ENCODE measurements at regions not wholly inside any gene's neighbourhood (a gene's known extent, or its start where the extent isn't known, plus 50 kb on each side); places are given as distances from the start of the nearest gene placed in this dataset.

DNA sequence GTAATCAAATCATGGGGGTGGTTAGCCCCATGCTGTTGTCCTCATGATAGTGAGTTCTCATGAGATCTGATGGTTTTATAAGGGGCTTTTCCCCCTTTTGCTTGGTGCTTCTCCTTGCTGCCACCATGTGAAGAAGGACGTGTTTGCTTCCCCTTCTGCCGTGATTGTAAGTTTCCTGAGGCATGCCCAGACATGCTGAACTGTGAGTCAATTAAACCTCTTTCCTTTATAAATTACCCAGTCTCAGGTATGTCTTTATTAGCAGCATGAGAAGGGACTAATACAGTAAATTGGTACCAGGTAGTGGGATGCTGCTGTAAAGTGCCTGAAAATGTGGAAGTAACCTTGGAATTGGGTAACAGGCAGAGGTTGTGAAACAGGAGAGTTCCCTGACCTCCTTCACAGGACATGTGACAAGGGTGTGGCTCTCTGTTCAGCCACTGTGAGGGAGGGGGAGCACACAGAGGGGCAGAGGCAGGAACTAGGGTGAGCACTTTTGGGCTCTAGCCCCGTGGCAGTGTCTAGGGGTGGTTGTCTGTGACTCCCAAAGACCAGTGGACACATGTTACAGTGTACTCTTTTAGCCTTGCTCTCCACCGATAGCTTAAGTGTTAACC, 105.3 kb downstream of the BACH1 start:
- ChIA-PET POLR2A (ENCODE audit: unreplicated experiment) (no interaction called here), CTCF (no interaction called here)
- peak overlapping the region; percentile 46; the same call in 1 of the 2 replicates for H3K4ac ChIP-seq (ENCODE audit: low read depth, low read length)
- peak overlapping the region; percentile 77; the same call in 1 of the 2 replicates for H2BK20ac ChIP-seq (ENCODE audit: low read depth, low read length)
- H4K8ac ChIP-seq (ENCODE audit: low read depth in 2 of 2, low read length in 2 of 2), result peak overlapping the region in 1 of 2 experiments; percentile 74; a peak in 2 of 4 replicates
- peak overlapping the region; percentile 82 for H2AK9ac ChIP-seq (replicated peaks; ENCODE audit: low read depth, low read length, poor library complexity)
- H3K23ac ChIP-seq (ENCODE audit: low read depth, low read length), result no peak overlapping the region
- intact Hi-C loops (cut with micrococcal nuclease), result no loop called here
- in situ Hi-C loops (cut with MboI; ENCODE audit: low sequenced_read_pairs), result no loop called here
- DNase-seq, result no peak
- WGBS, 2 experiments (ENCODE audit: extremely low coverage in 2 of 2, insufficient read length in 1 of 2), result no CpG with 5 or more reads among the region's 4 CpGs
- H2BK120ac ChIP-seq (ENCODE audit: low read depth, low read length), result peak overlapping the region; percentile 67
- TF ChIP-seq MXI1 (IDR thresholded peaks at IDR 0.05; ENCODE audit: borderline replicate concordance, low read depth, low read length), result no peak
- no peak for TF ChIP-seq RFX5 (IDR thresholded peaks at IDR 0.05; ENCODE audit: low read depth, low read length)
- TF ChIP-seq, protein P1, sequence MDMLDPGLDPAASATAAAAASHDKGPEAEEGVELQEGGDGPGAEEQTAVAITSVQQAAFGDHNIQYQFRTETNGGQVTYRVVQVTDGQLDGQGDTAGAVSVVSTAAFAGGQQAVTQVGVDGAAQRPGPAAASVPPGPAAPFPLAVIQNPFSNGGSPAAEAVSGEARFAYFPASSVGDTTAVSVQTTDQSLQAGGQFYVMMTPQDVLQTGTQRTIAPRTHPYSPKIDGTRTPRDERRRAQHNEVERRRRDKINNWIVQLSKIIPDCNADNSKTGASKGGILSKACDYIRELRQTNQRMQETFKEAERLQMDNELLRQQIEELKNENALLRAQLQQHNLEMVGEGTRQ (IDR thresholded peaks at IDR 0.05; ENCODE audit: low read depth, low read length), result no peak
- TF ChIP-seq, protein P2, sequence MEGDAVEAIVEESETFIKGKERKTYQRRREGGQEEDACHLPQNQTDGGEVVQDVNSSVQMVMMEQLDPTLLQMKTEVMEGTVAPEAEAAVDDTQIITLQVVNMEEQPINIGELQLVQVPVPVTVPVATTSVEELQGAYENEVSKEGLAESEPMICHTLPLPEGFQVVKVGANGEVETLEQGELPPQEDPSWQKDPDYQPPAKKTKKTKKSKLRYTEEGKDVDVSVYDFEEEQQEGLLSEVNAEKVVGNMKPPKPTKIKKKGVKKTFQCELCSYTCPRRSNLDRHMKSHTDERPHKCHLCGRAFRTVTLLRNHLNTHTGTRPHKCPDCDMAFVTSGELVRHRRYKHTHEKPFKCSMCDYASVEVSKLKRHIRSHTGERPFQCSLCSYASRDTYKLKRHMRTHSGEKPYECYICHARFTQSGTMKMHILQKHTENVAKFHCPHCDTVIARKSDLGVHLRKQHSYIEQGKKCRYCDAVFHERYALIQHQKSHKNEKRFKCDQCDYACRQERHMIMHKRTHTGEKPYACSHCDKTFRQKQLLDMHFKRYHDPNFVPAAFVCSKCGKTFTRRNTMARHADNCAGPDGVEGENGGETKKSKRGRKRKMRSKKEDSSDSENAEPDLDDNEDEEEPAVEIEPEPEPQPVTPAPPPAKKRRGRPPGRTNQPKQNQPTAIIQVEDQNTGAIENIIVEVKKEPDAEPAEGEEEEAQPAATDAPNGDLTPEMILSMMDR (conservative IDR thresholded peaks at IDR 0.05; ENCODE audit: low read depth, low read length), result no peak
- TF ChIP-seq SMC3 (IDR thresholded peaks at IDR 0.05; ENCODE audit: low read depth, low read length), result no peak
- TF ChIP-seq MAFK (IDR thresholded peaks at IDR 0.05; ENCODE audit: low read depth, low read length), result no peak
- TF ChIP-seq FOS (IDR thresholded peaks at IDR 0.05; ENCODE audit: low read depth, low read length), result no peak
- TF ChIP-seq CHD1 (IDR thresholded peaks at IDR 0.05; ENCODE audit: low read depth, low read length), result no peak
- TF ChIP-seq, protein P3, sequence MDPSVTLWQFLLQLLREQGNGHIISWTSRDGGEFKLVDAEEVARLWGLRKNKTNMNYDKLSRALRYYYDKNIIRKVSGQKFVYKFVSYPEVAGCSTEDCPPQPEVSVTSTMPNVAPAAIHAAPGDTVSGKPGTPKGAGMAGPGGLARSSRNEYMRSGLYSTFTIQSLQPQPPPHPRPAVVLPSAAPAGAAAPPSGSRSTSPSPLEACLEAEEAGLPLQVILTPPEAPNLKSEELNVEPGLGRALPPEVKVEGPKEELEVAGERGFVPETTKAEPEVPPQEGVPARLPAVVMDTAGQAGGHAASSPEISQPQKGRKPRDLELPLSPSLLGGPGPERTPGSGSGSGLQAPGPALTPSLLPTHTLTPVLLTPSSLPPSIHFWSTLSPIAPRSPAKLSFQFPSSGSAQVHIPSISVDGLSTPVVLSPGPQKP (IDR thresholded peaks at IDR 0.05; ENCODE audit: borderline replicate concordance, low read depth, low read length), result no peak
- TF ChIP-seq MAZ (IDR thresholded peaks at IDR 0.05; ENCODE audit: borderline replicate concordance, low read depth, low read length), result no peak
- no peak for TF ChIP-seq NFE2L2 (IDR thresholded peaks at IDR 0.05; ENCODE audit: low read depth, low read length)
- no peak for TF ChIP-seq RAD21 (IDR thresholded peaks at IDR 0.05; ENCODE audit: low read length)
- no peak for TF ChIP-seq RCOR1 (IDR thresholded peaks at IDR 0.05; ENCODE audit: insufficient replicate concordance, low read length)
- no peak for TF ChIP-seq POLR2A (IDR thresholded peaks at IDR 0.05; ENCODE audit: low read depth, low read length)
- TF ChIP-seq BHLHE40 (IDR thresholded peaks at IDR 0.05; ENCODE audit: low read depth, low read length), result no peak
- TF ChIP-seq CEBPB (IDR thresholded peaks at IDR 0.05; ENCODE audit: low read depth, low read length), result no peak
- H3K4me3 ChIP-seq (ENCODE audit: insufficient read depth, low read depth, low read length), result no peak overlapping the region
- dilution Hi-C loops (cut with HindIII; ENCODE audit: low sequenced_read_pairs, unreplicated experiment), result no loop called here
- H3K14ac ChIP-seq (replicated peaks; ENCODE audit: low read depth, low read length), result peak overlapping the region; percentile 60
- H3K9me3 ChIP-seq (ENCODE audit: control insufficient read depth, insufficient read depth, low read length), result peaks cover 2% of the 10 kb centered on the region; the same call in 1 of the 2 replicates
- BruUV-seq (replicated peaks), result no TSS peak
- H4K20me1 ChIP-seq (ENCODE audit: insufficient read depth, low read length), result no peaks in the 10 kb centered on the region
- peak overlapping the region; percentile 49 for H2AFZ ChIP-seq (replicated peaks; ENCODE audit: low read length, poor library complexity)
- H4K5ac ChIP-seq (ENCODE audit: low read depth, low read length), result peak overlapping the region; percentile 97
- no peaks in the 10 kb centered on the region for H3K36me3 ChIP-seq (ENCODE audit: control insufficient read depth, insufficient read depth, low read length)
- no peak overlapping the region for H3K9ac ChIP-seq (ENCODE audit: low read depth, low read length)
- H2BK5ac ChIP-seq (ENCODE audit: low read depth, low read length, poor library complexity, severe bottlenecking), result peak overlapping the region; percentile 75
- H3K27ac ChIP-seq (ENCODE audit: insufficient read depth, low read length), result peak overlapping the region; percentile 34; the same call in 1 of the 2 replicates
- H3K56ac ChIP-seq (ENCODE audit: extremely low read depth, insufficient read depth, low read length), result no peak overlapping the region
- H3K79me1 ChIP-seq (ENCODE audit: low read depth in 1 of 2, low read length in 2 of 2), result 0 out of 4 replicates have a peak, but pooled peaks cover 0 to 7% of the 10 kb centered on the region in 2 experiments
- H4K91ac ChIP-seq (ENCODE audit: insufficient read depth, low read depth, low read length), result peak overlapping the region; percentile 73
- no peaks in the 10 kb centered on the region for H3K9me1 ChIP-seq (ENCODE audit: insufficient read depth, low read length)
- no peaks in the 10 kb centered on the region for H3K27me3 ChIP-seq (ENCODE audit: control insufficient read depth, insufficient read depth, low read length)
- H3K4me2 ChIP-seq (ENCODE audit: low read depth, low read length), result no peak overlapping the region
- peak overlapping the region; percentile 79 for H3K18ac ChIP-seq (ENCODE audit: low read depth, low read length)
- H2BK15ac ChIP-seq (ENCODE audit: low read depth, low read length), result no peak overlapping the region
- no peaks in the 10 kb centered on the region for H3K4me1 ChIP-seq (ENCODE audit: control insufficient read depth, insufficient read depth, low read length)
- no peak for ATAC-seq (ENCODE audit: low read depth)
- H2AK5ac ChIP-seq (ENCODE audit: low read depth, low read length), result no peak overlapping the region
